GM12865 (cell line): ENCODE measurements at regions not wholly inside any gene's neighbourhood (a gene's known extent, or its start where the extent isn't known, plus 50 kb on each side); places are given as distances from the start of the nearest gene placed in this dataset.

ENCODE experiments used
- DNase-seq: peaks from one replicate; pipeline ENCODE4 v3.0.0; 2010; ENCODE audit warnings: low read depth
- H3K4me3 ChIP-seq: 2 replicates; pipeline ENCODE4 v1.5.1; 2011; ENCODE audit warnings: mild to moderate bottlenecking, low read depth, low read length, control low read depth
- CTCF ChIP-seq: IDR thresholded peaks from 2 replicates; pipeline ENCODE4 v1.5.1; 2011; ENCODE audit warnings: low read length, control low read depth, low read depth, inconsistent platforms; ENCODE audit not compliant: insufficient read depth; ENCODE audit errors: missing control alignments

GRCh38 chr5:74919487-74919886 lies 53.3 kb upstream of the FAM169A start:
- peak; percentile 36 for TF ChIP-seq CTCF
- H3K4me3 ChIP-seq = no peak overlapping the region
- DNase-seq = peak; percentile 49

- no peak overlapping the region for H3K4me3 ChIP-seq
- DNase-seq = no peak
- no peak for TF ChIP-seq CTCF
Measured at GRCh38 chr5:74919041-74919440, 52.9 kb upstream of the FAM169A start.

GRCh38 chr5:74918232-74918669 lies 52.1 kb upstream of the FAM169A start:
- H3K4me3 ChIP-seq = no peak overlapping the region
- TF ChIP-seq CTCF = no peak
- DNase-seq = no peak

GRCh38 chr5:74916831-74917710 lies 50.9 kb upstream of the FAM169A start:
- no peak overlapping the region for H3K4me3 ChIP-seq
- TF ChIP-seq CTCF = no peak
- DNase-seq = no peak
